H1 (cell line): ENCODE measurements at regions not wholly inside any gene's neighbourhood (a gene's known extent, or its start where the extent isn't known, plus 50 kb on each side); places are given as distances from the start of the nearest gene placed in this dataset.

Source experiments
- CHD2 ChIP-seq: IDR thresholded peaks from 2 replicates; pipeline ENCODE4 v1.6.1; 2012; ENCODE audit warnings: low read length, improper control_type of control experiment
- CTCF ChIP-seq, 3 experiments: IDR thresholded peaks; 1 replicate in 2 of 3; 2 replicates in 1 of 3; pipeline versions ENCODE4 v1.5.1 to v1.6.1; 2011; ENCODE audit warnings: low read length in 3 of 3, mild to moderate bottlenecking in 3 of 3, inconsistent platforms in 2 of 3, low read depth in 1 of 3, moderate library complexity in 1 of 3; ENCODE audit not compliant: insufficient read depth in 1 of 3; ENCODE audit errors: control extremely low read depth in 1 of 3
- POLR2A ChIP-seq, 2 experiments: IDR thresholded peaks; 1 replicate in 1 of 2; 2 replicates in 1 of 2; pipeline ENCODE4 v1.6.1; 2011; ENCODE audit warnings: low read depth in 2 of 2, low read length in 2 of 2, mild to moderate bottlenecking in 2 of 2; ENCODE audit errors: control extremely low read depth in 1 of 2

GRCh38 chrX:40243755-40244515 lies 146.2 kb upstream of the BCOR start:
- no peak for TF ChIP-seq POLR2A (IDR thresholded peaks at IDR 0.05; ENCODE audit: control extremely low read depth in 1 of 2, low read depth in 2 of 2, low read length in 2 of 2)
- no peak for TF ChIP-seq CHD2
- TF ChIP-seq CTCF (IDR thresholded peaks at IDR 0.05; ENCODE audit: control extremely low read depth in 1 of 3, insufficient read depth in 1 of 3, low read depth in 1 of 3, low read length in 3 of 3), result no peak
